ENCODE measurements at regions not wholly inside any gene's neighbourhood (a gene's known extent, or its start where the extent isn't known, plus 50 kb on each side); places are given as distances from the start of the nearest gene placed in this dataset.

GRCh38 chr7:89987665-89988064 lies 166.6 kb upstream of the STEAP1 start:
- no peak for TF ChIP-seq POLR2A (IDR thresholded peaks at IDR 0.05; ENCODE audit: low read depth, low read length)
- TF ChIP-seq POLR2AphosphoS5 (IDR thresholded peaks at IDR 0.05; ENCODE audit: low read depth, low read length) = no peak
- no peak for TF ChIP-seq TAF1 (IDR thresholded peaks at IDR 0.05; ENCODE audit: borderline replicate concordance, low read depth, low read length)

All from GM12892 (cell line).